ENCODE measurements at regions not wholly inside any gene's neighbourhood (a gene's known extent, or its start where the extent isn't known, plus 50 kb on each side); places are given as distances from the start of the nearest gene placed in this dataset.

DNA sequence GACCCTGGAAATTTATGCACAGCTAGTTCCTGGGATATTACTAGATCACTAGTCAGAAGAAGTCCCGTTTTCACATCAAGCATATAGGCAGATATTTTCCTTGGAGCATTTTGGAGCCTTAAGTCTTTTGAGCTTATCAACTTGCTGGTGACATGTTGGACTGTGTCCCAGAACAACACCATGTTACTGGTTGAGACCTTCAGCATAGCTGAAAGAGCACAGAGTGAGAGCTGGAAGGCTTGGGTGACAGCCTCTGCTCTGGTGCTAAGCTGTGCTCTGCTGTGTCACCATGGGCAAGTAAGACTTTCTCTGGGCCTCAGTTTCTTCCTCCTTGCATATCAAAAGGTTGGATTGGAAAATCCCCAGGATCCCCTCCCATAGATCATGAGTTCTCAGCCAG is 116.6 kb upstream of the FRMPD4 start (continued):
- TF ChIP-seq ASH2L (IDR thresholded peaks at IDR 0.05; ENCODE audit: insufficient read length, low read depth, low read length) = no peak
- TF ChIP-seq, protein P1, sequence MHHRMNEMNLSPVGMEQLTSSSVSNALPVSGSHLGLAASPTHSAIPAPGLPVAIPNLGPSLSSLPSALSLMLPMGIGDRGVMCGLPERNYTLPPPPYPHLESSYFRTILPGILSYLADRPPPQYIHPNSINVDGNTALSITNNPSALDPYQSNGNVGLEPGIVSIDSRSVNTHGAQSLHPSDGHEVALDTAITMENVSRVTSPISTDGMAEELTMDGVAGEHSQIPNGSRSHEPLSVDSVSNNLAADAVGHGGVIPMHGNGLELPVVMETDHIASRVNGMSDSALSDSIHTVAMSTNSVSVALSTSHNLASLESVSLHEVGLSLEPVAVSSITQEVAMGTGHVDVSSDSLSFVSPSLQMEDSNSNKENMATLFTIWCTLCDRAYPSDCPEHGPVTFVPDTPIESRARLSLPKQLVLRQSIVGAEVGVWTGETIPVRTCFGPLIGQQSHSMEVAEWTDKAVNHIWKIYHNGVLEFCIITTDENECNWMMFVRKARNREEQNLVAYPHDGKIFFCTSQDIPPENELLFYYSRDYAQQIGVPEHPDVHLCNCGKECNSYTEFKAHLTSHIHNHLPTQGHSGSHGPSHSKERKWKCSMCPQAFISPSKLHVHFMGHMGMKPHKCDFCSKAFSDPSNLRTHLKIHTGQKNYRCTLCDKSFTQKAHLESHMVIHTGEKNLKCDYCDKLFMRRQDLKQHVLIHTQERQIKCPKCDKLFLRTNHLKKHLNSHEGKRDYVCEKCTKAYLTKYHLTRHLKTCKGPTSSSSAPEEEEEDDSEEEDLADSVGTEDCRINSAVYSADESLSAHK (CRISPR knock-in tag; IDR thresholded peaks at IDR 0.05; ENCODE audit: borderline replicate concordance) = no peak

DNA sequence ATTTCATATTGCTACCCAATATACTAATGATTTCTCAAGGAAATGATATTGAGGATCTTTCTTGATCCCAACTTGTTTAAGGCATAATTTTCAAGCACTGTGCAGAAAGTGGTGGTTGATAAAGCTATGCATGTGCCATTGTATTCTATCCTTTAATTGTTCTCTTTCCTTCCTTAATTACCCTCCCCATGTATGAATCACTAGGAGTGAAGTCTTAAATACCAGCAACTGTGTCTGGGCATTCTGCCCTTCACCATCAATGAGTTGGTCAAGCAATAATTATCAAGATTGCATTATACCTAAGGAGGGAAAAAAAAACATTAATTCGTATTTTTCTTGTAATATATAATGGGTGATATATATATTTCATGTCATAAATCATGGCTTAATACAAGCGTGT is 111.8 kb upstream of the FRMPD4 start:
- FAIRE-seq (no peak), DNase-seq (ENCODE audit: low spot score) (no peak), ATAC-seq (no peak)
- Histone ChIP-seq H3K79me2 (ENCODE audit: insufficient read depth, low read length) (no peaks in the 10 kb centered on the region), H3K9ac (ENCODE audit: insufficient read depth, low read depth, low read length) (no peak overlapping the region), H3K36me3 (replicated peaks in 1 of 2; ENCODE audit: control insufficient read depth in 1 of 2, insufficient read depth in 2 of 2, low read length in 2 of 2) (no peaks in the 10 kb centered on the region), H3K27me3 (ENCODE audit: control insufficient read depth in 1 of 2, insufficient read depth in 2 of 2, low read length in 2 of 2) (no peaks in the 10 kb centered on the region), H3K4me3 (replicated peaks in 1 of 3; ENCODE audit: insufficient read depth in 1 of 3, low read depth in 2 of 3, low read length in 3 of 3) (no peak overlapping the region), H2AFZ (ENCODE audit: low read length) (no peak overlapping the region), H3K27ac (ENCODE audit: extremely low read length, insufficient read depth, low read length) (no peak overlapping the region), H4K20me1 (ENCODE audit: insufficient read depth, low read length) (no peaks in the 10 kb centered on the region), H3K4me1 (ENCODE audit: insufficient read depth, low read length) (no peaks in the 10 kb centered on the region), H3K9me3 (ENCODE audit: low read length) (no peaks in the 10 kb centered on the region), H3K4me2 (ENCODE audit: low read depth, low read length) (no peak overlapping the region)
- intact Hi-C loops (cut with micrococcal nuclease; ENCODE audit: unreplicated experiment) (no loop called here), in situ Hi-C loops (cut with HindIII; ENCODE audit: extremely low pct_ligation_motif_present, low pct_unique_long_range_greater_than_20kb) (no loop called here)
- POLR2A ChIA-PET = no interaction called here
- TF ChIP-seq ZNF564 (CRISPR knock-in tag; IDR thresholded peaks at IDR 0.05) (no peak), TCF12 (IDR thresholded peaks at IDR 0.05) (no peak), TCF12 (CRISPR knock-in tag; IDR thresholded peaks at IDR 0.05) (no peak), ZMYM3 (CRISPR knock-in tag; IDR thresholded peaks at IDR 0.05) (no peak), SKI (IDR thresholded peaks at IDR 0.05; ENCODE audit: partially characterized antibody) (no peak), HNRNPLL (IDR thresholded peaks at IDR 0.05; ENCODE audit: low read depth, low read length, poor library complexity, severe bottlenecking) (no peak)
- TF ChIP-seq, protein P2, sequence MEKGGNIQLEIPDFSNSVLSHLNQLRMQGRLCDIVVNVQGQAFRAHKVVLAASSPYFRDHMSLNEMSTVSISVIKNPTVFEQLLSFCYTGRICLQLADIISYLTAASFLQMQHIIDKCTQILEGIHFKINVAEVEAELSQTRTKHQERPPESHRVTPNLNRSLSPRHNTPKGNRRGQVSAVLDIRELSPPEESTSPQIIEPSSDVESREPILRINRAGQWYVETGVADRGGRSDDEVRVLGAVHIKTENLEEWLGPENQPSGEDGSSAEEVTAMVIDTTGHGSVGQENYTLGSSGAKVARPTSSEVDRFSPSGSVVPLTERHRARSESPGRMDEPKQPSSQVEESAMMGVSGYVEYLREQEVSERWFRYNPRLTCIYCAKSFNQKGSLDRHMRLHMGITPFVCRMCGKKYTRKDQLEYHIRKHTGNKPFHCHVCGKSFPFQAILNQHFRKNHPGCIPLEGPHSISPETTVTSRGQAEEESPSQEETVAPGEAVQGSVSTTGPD (CRISPR knock-in tag; IDR thresholded peaks at IDR 0.05) = no peak
- TF ChIP-seq, protein P3, sequence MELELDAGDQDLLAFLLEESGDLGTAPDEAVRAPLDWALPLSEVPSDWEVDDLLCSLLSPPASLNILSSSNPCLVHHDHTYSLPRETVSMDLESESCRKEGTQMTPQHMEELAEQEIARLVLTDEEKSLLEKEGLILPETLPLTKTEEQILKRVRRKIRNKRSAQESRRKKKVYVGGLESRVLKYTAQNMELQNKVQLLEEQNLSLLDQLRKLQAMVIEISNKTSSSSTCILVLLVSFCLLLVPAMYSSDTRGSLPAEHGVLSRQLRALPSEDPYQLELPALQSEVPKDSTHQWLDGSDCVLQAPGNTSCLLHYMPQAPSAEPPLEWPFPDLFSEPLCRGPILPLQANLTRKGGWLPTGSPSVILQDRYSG (CRISPR knock-in tag; IDR thresholded peaks at IDR 0.05) = no peak
- CTCF ChIA-PET (ENCODE audit: low intra/inter-chr PET ratio, low total read pairs) = no interaction called here
- no TSS peak for BruUV-seq (replicated peaks)
- WGBS (ENCODE audit: low lambda C conversion rate) = 0% methylated on average over 2 of the region's 2 CpGs

Measured in HepG2 (cell line).